H1 (cell line): ENCODE measurements at regions not wholly inside any gene's neighbourhood (a gene's known extent, or its start where the extent isn't known, plus 50 kb on each side); places are given as distances from the start of the nearest gene placed in this dataset.

Source experiments
- JUN ChIP-seq: IDR thresholded peaks from 2 replicates; pipeline ENCODE4 v1.6.1; 2011; ENCODE audit warnings: low read depth, mild to moderate bottlenecking, improper control_type of control experiment, low read length
- NRF1 ChIP-seq: IDR thresholded peaks from 2 replicates; pipeline ENCODE4 v1.6.1; 2011; ENCODE audit warnings: mild to moderate bottlenecking, low read depth, low read length, improper control_type of control experiment
- PHF8 ChIP-seq: fragments of 200-600 bp; sonication (generic); conservative IDR thresholded peaks from 2 replicates; pipeline ENCODE4 v1.7.1; 2012; ENCODE audit warnings: low read depth, mild to moderate bottlenecking, inconsistent platforms, low read length, moderate library complexity
- POLR2A ChIP-seq, 2 experiments: IDR thresholded peaks; 1 replicate in 1 of 2; 2 replicates in 1 of 2; pipeline ENCODE4 v1.6.1; 2011; ENCODE audit warnings: low read depth in 2 of 2, low read length in 2 of 2, mild to moderate bottlenecking in 2 of 2; ENCODE audit errors: control extremely low read depth in 1 of 2
- RBBP5 ChIP-seq: IDR thresholded peaks from 2 replicates; pipeline ENCODE4 v1.7.1; 2012; ENCODE audit warnings: low read depth, mild to moderate bottlenecking, inconsistent platforms, low read length, moderate library complexity, borderline replicate concordance
- SAP30 ChIP-seq: fragments of 300-600 bp; sonication (generic); IDR thresholded peaks from 2 replicates; pipeline ENCODE4 v1.7.1; 2012; ENCODE audit warnings: low read length, moderate library complexity, mild to moderate bottlenecking, inconsistent platforms; ENCODE audit not compliant: insufficient read depth, insufficient replicate concordance
- YY1 ChIP-seq: IDR thresholded peaks from 2 replicates; pipeline ENCODE4 v1.6.1; 2011; ENCODE audit warnings: low read depth, mild to moderate bottlenecking, low read length
- TF ChIP-seq, protein P1 (sequence below): fragments of 300-600 bp; sonication (generic); IDR thresholded peaks from 2 replicates; pipeline ENCODE4 v1.7.1; 2012; ENCODE audit warnings: low read length, moderate library complexity, mild to moderate bottlenecking, inconsistent platforms; ENCODE audit not compliant: insufficient replicate concordance

DNA sequence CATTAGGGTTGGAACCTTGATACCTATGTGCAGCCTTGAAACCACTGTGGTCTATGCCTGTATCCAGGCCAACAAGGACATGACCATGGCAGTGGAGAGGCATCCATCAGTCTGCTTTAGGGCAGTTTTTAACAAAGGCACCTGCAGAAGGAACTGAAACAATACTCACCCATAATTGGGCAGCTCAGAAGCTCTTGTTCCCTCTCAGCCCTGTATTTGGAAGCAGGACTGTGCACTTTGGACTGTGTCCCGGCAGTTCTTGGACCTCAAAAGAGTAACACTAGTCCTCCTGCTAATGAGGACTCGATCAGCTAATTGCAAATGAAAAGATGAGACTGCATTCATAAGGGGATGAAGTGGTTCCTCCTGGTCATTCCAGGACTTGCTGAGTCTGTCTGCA, 500.2 kb upstream of the TNP1 start (continued):
- TF ChIP-seq, protein P1, sequence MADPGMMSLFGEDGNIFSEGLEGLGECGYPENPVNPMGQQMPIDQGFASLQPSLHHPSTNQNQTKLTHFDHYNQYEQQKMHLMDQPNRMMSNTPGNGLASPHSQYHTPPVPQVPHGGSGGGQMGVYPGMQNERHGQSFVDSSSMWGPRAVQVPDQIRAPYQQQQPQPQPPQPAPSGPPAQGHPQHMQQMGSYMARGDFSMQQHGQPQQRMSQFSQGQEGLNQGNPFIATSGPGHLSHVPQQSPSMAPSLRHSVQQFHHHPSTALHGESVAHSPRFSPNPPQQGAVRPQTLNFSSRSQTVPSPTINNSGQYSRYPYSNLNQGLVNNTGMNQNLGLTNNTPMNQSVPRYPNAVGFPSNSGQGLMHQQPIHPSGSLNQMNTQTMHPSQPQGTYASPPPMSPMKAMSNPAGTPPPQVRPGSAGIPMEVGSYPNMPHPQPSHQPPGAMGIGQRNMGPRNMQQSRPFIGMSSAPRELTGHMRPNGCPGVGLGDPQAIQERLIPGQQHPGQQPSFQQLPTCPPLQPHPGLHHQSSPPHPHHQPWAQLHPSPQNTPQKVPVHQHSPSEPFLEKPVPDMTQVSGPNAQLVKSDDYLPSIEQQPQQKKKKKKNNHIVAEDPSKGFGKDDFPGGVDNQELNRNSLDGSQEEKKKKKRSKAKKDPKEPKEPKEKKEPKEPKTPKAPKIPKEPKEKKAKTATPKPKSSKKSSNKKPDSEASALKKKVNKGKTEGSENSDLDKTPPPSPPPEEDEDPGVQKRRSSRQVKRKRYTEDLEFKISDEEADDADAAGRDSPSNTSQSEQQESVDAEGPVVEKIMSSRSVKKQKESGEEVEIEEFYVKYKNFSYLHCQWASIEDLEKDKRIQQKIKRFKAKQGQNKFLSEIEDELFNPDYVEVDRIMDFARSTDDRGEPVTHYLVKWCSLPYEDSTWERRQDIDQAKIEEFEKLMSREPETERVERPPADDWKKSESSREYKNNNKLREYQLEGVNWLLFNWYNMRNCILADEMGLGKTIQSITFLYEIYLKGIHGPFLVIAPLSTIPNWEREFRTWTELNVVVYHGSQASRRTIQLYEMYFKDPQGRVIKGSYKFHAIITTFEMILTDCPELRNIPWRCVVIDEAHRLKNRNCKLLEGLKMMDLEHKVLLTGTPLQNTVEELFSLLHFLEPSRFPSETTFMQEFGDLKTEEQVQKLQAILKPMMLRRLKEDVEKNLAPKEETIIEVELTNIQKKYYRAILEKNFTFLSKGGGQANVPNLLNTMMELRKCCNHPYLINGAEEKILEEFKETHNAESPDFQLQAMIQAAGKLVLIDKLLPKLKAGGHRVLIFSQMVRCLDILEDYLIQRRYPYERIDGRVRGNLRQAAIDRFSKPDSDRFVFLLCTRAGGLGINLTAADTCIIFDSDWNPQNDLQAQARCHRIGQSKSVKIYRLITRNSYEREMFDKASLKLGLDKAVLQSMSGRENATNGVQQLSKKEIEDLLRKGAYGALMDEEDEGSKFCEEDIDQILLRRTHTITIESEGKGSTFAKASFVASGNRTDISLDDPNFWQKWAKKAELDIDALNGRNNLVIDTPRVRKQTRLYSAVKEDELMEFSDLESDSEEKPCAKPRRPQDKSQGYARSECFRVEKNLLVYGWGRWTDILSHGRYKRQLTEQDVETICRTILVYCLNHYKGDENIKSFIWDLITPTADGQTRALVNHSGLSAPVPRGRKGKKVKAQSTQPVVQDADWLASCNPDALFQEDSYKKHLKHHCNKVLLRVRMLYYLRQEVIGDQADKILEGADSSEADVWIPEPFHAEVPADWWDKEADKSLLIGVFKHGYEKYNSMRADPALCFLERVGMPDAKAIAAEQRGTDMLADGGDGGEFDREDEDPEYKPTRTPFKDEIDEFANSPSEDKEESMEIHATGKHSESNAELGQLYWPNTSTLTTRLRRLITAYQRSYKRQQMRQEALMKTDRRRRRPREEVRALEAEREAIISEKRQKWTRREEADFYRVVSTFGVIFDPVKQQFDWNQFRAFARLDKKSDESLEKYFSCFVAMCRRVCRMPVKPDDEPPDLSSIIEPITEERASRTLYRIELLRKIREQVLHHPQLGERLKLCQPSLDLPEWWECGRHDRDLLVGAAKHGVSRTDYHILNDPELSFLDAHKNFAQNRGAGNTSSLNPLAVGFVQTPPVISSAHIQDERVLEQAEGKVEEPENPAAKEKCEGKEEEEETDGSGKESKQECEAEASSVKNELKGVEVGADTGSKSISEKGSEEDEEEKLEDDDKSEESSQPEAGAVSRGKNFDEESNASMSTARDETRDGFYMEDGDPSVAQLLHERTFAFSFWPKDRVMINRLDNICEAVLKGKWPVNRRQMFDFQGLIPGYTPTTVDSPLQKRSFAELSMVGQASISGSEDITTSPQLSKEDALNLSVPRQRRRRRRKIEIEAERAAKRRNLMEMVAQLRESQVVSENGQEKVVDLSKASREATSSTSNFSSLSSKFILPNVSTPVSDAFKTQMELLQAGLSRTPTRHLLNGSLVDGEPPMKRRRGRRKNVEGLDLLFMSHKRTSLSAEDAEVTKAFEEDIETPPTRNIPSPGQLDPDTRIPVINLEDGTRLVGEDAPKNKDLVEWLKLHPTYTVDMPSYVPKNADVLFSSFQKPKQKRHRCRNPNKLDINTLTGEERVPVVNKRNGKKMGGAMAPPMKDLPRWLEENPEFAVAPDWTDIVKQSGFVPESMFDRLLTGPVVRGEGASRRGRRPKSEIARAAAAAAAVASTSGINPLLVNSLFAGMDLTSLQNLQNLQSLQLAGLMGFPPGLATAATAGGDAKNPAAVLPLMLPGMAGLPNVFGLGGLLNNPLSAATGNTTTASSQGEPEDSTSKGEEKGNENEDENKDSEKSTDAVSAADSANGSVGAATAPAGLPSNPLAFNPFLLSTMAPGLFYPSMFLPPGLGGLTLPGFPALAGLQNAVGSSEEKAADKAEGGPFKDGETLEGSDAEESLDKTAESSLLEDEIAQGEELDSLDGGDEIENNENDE, result no peak
- TF ChIP-seq JUN (no peak), NRF1 (no peak), POLR2A (IDR thresholded peaks at IDR 0.05; ENCODE audit: control extremely low read depth in 1 of 2, low read depth in 2 of 2, low read length in 2 of 2) (no peak), RBBP5 (no peak), SAP30 (no peak), PHF8 (no peak), YY1 (no peak)
